ENCODE measurements at regions not wholly inside any gene's neighbourhood (a gene's known extent, or its start where the extent isn't known, plus 50 kb on each side); places are given as distances from the start of the nearest gene placed in this dataset.

- Mint-ChIP-seq H3K27ac (no peak overlapping the region), H3K9me3 (peaks cover 3% of the 10 kb centered on the region), H3K4me1 (ENCODE audit: low read depth) (no peaks in the 10 kb centered on the region), H3K36me3 (ENCODE audit: low read depth) (no peaks in the 10 kb centered on the region), H3K4me3 (no peak overlapping the region), H3K27me3 (no peaks in the 10 kb centered on the region)
- intact Hi-C loops (cut with micrococcal nuclease) = no loop called here
Observed at GRCh38 chr7:13476881-13477444, 512.5 kb downstream of the ETV1 start.

GRCh38 chr7:13489386-13489785 lies 500.1 kb downstream of the ETV1 start:
- no peak overlapping the region for H3K27ac Mint-ChIP-seq
- H3K4me3 Mint-ChIP-seq = no peak overlapping the region
- H3K27me3 Mint-ChIP-seq = no peaks in the 10 kb centered on the region
- H3K9me3 Mint-ChIP-seq = peaks cover 83% of the 10 kb centered on the region
- H3K4me1 Mint-ChIP-seq (ENCODE audit: low read depth) = no peaks in the 10 kb centered on the region
- intact Hi-C loops (cut with micrococcal nuclease) = no loop called here
- no peaks in the 10 kb centered on the region for H3K36me3 Mint-ChIP-seq (ENCODE audit: low read depth)

- no peaks in the 10 kb centered on the region for H3K4me1 Mint-ChIP-seq (ENCODE audit: low read depth)
- no peak overlapping the region for H3K27ac Mint-ChIP-seq
- H3K27me3 Mint-ChIP-seq = no peaks in the 10 kb centered on the region
- no peak overlapping the region for H3K4me3 Mint-ChIP-seq
- intact Hi-C loops (cut with micrococcal nuclease) = no loop called here
- H3K9me3 Mint-ChIP-seq = peaks cover 26% of the 10 kb centered on the region
- H3K36me3 Mint-ChIP-seq (ENCODE audit: low read depth) = no peaks in the 10 kb centered on the region
Observed at GRCh38 chr7:13496976-13497375, 492.5 kb downstream of the ETV1 start.

GRCh38 chr7:13508586-13508985 lies 480.9 kb downstream of the ETV1 start:
- Mint-ChIP-seq H3K4me1 (ENCODE audit: low read depth) (no peaks in the 10 kb centered on the region), H3K36me3 (ENCODE audit: low read depth) (no peaks in the 10 kb centered on the region), H3K27ac (no peak overlapping the region), H3K27me3 (no peaks in the 10 kb centered on the region), H3K9me3 (peaks cover 20% of the 10 kb centered on the region), H3K4me3 (no peak overlapping the region)
- intact Hi-C loops (cut with micrococcal nuclease) = loop anchor here (5.0 kb wide), 1 partner anchor 1836 kb away; no protein-coding TSS in a partner anchor

GRCh38 chr7:13518738-13519137 lies 470.7 kb downstream of the ETV1 start:
- H3K9me3 Mint-ChIP-seq = no peaks in the 10 kb centered on the region
- intact Hi-C loops (cut with micrococcal nuclease) = no loop called here
- H3K4me3 Mint-ChIP-seq = no peak overlapping the region
- H3K27me3 Mint-ChIP-seq = no peaks in the 10 kb centered on the region
- H3K27ac Mint-ChIP-seq = no peak overlapping the region
- H3K36me3 Mint-ChIP-seq (ENCODE audit: low read depth) = no peaks in the 10 kb centered on the region
- no peaks in the 10 kb centered on the region for H3K4me1 Mint-ChIP-seq (ENCODE audit: low read depth)

- intact Hi-C loops (cut with micrococcal nuclease) = no loop called here
- Mint-ChIP-seq H3K4me1 (ENCODE audit: low read depth) (no peaks in the 10 kb centered on the region), H3K4me3 (no peak overlapping the region), H3K36me3 (ENCODE audit: low read depth) (no peaks in the 10 kb centered on the region), H3K27me3 (no peaks in the 10 kb centered on the region), H3K9me3 (no peaks in the 10 kb centered on the region), H3K27ac (no peak overlapping the region)
Observed at GRCh38 chr7:13524076-13524475, 465.4 kb downstream of the ETV1 start.

- no peaks in the 10 kb centered on the region for H3K9me3 Mint-ChIP-seq
- H3K4me3 Mint-ChIP-seq = no peak overlapping the region
- no peaks in the 10 kb centered on the region for H3K27me3 Mint-ChIP-seq
- intact Hi-C loops (cut with micrococcal nuclease) = no loop called here
- no peaks in the 10 kb centered on the region for H3K36me3 Mint-ChIP-seq (ENCODE audit: low read depth)
- H3K27ac Mint-ChIP-seq = no peak overlapping the region
- H3K4me1 Mint-ChIP-seq (ENCODE audit: low read depth) = no peaks in the 10 kb centered on the region
Observed at GRCh38 chr7:13532028-13532753, 457.3 kb downstream of the ETV1 start.

GRCh38 chr7:13538669-13539068 lies 450.8 kb downstream of the ETV1 start:
- Mint-ChIP-seq H3K4me3 (no peak overlapping the region), H3K27me3 (no peaks in the 10 kb centered on the region), H3K36me3 (ENCODE audit: low read depth) (no peaks in the 10 kb centered on the region), H3K27ac (no peak overlapping the region), H3K4me1 (ENCODE audit: low read depth) (no peaks in the 10 kb centered on the region), H3K9me3 (no peaks in the 10 kb centered on the region)
- intact Hi-C loops (cut with micrococcal nuclease) = no loop called here

- no peaks in the 10 kb centered on the region for H3K36me3 Mint-ChIP-seq (ENCODE audit: low read depth)
- H3K9me3 Mint-ChIP-seq = no peaks in the 10 kb centered on the region
- intact Hi-C loops (cut with micrococcal nuclease) = no loop called here
- no peak overlapping the region for H3K4me3 Mint-ChIP-seq
- no peaks in the 10 kb centered on the region for H3K27me3 Mint-ChIP-seq
- no peak overlapping the region for H3K27ac Mint-ChIP-seq
- H3K4me1 Mint-ChIP-seq (ENCODE audit: low read depth) = no peaks in the 10 kb centered on the region
Observed at GRCh38 chr7:13540429-13540828, 449.0 kb downstream of the ETV1 start.

GRCh38 chr7:13541326-13541725 lies 448.1 kb downstream of the ETV1 start:
- Mint-ChIP-seq H3K27ac (no peak overlapping the region), H3K36me3 (ENCODE audit: low read depth) (no peaks in the 10 kb centered on the region), H3K4me1 (ENCODE audit: low read depth) (no peaks in the 10 kb centered on the region), H3K27me3 (no peaks in the 10 kb centered on the region), H3K4me3 (no peak overlapping the region), H3K9me3 (no peaks in the 10 kb centered on the region)
- intact Hi-C loops (cut with micrococcal nuclease) = no loop called here

GRCh38 chr7:13542451-13542850 lies 447.0 kb downstream of the ETV1 start:
- Mint-ChIP-seq H3K36me3 (ENCODE audit: low read depth) (no peaks in the 10 kb centered on the region), H3K9me3 (no peaks in the 10 kb centered on the region), H3K4me1 (ENCODE audit: low read depth) (no peaks in the 10 kb centered on the region), H3K27me3 (no peaks in the 10 kb centered on the region), H3K4me3 (no peak overlapping the region), H3K27ac (no peak overlapping the region)
- intact Hi-C loops (cut with micrococcal nuclease) = no loop called here

GRCh38 chr7:13551503-13551902 lies 438.0 kb downstream of the ETV1 start:
- Mint-ChIP-seq H3K27ac (no peak overlapping the region), H3K9me3 (no peaks in the 10 kb centered on the region), H3K4me3 (no peak overlapping the region), H3K27me3 (no peaks in the 10 kb centered on the region), H3K36me3 (ENCODE audit: low read depth) (no peaks in the 10 kb centered on the region), H3K4me1 (ENCODE audit: low read depth) (no peaks in the 10 kb centered on the region)
- intact Hi-C loops (cut with micrococcal nuclease) = no loop called here

GRCh38 chr7:13560441-13560840 lies 429.0 kb downstream of the ETV1 start:
- Mint-ChIP-seq H3K9me3 (no peaks in the 10 kb centered on the region), H3K27ac (no peak overlapping the region), H3K4me1 (ENCODE audit: low read depth) (no peaks in the 10 kb centered on the region), H3K36me3 (ENCODE audit: low read depth) (no peaks in the 10 kb centered on the region), H3K27me3 (no peaks in the 10 kb centered on the region), H3K4me3 (no peak overlapping the region)
- intact Hi-C loops (cut with micrococcal nuclease) = no loop called here

- H3K27ac Mint-ChIP-seq = no peak overlapping the region
- intact Hi-C loops (cut with micrococcal nuclease) = no loop called here
Observed at GRCh38 chr7:13563257-13563656, 426.2 kb downstream of the ETV1 start.

GRCh38 chr7:13563680-13564079 lies 425.8 kb downstream of the ETV1 start:
- no peaks in the 10 kb centered on the region for H3K36me3 Mint-ChIP-seq (ENCODE audit: low read depth)
- no peaks in the 10 kb centered on the region for H3K4me1 Mint-ChIP-seq (ENCODE audit: low read depth)
- intact Hi-C loops (cut with micrococcal nuclease) = no loop called here
- no peak overlapping the region for H3K4me3 Mint-ChIP-seq
- H3K27me3 Mint-ChIP-seq = no peaks in the 10 kb centered on the region
- no peak overlapping the region for H3K27ac Mint-ChIP-seq
- H3K9me3 Mint-ChIP-seq = peaks cover 12% of the 10 kb centered on the region

More at GRCh38 chr7:13563257-13563656, 426.2 kb downstream of the ETV1 start:
- H3K27me3 Mint-ChIP-seq = no peaks in the 10 kb centered on the region
- no peaks in the 10 kb centered on the region for H3K36me3 Mint-ChIP-seq (ENCODE audit: low read depth)
- H3K4me1 Mint-ChIP-seq (ENCODE audit: low read depth) = no peaks in the 10 kb centered on the region
- no peak overlapping the region for H3K4me3 Mint-ChIP-seq
- H3K9me3 Mint-ChIP-seq = peaks cover 8% of the 10 kb centered on the region

Measured in dendritic cell treated with granulocyte-macrophage colony-stimulating factor and Interleukin-4, amounts not matched to agents 40 ng/mL and 50 ng/mL, for 4 days (primary cell).